Vagina (tissue), 2 donors: ENCODE measurements at regions not wholly inside any gene's neighbourhood (a gene's known extent, or its start where the extent isn't known, plus 50 kb on each side); places are given as distances from the start of the nearest gene placed in this dataset.

Experiments
- DNase-seq, 2 donors: peaks; one replicate each; pipeline ENCODE4 v3.0.0-alpha.2; 2017; ENCODE audit errors: extremely low spot score in 2 of 2
- H3K27ac ChIP-seq: fragments of 200-600 bp; sonication (generic); one replicate; pipeline ENCODE4 v1.5.1; 2019
- H3K27me3 ChIP-seq: fragments of 200-600 bp; sonication (generic); one replicate; pipeline ENCODE4 v1.5.1; 2019
- H3K36me3 ChIP-seq, 2 donors: fragments of 200-600 bp; sonication (generic); one replicate each; pipeline ENCODE4 v1.5.1; 2017 to 2019
- H3K4me1 ChIP-seq: fragments of 200-600 bp; sonication (generic); one replicate; pipeline ENCODE4 v1.5.1; 2019
- H3K4me3 ChIP-seq, 2 donors: fragments of 200-600 bp; sonication (generic); 1 replicate in 1 of 2; 2 replicates in 1 of 2; pipeline ENCODE4 v1.5.1; 2016 to 2019
- H3K9me3 ChIP-seq: fragments of 200-600 bp; sonication (generic); one replicate; pipeline ENCODE4 v1.5.1; 2019
- CTCF ChIP-seq, 3 experiments: fragments of 450-650 bp in 2 of 3; fragments of 200-600 bp in 1 of 3; sonication (generic) in 1 of 3; IDR thresholded peaks; one replicate each; pipeline ENCODE4 v1.5.1; 2017 to 2019; ENCODE audit warnings: antibody characterized with exemption in 3 of 3, mild to moderate bottlenecking in 2 of 3, moderate library complexity in 2 of 3
- POLR2A ChIP-seq, 2 donors: fragments of 450-650 bp; IDR thresholded peaks; one replicate each; pipeline ENCODE4 v1.6.1; 2017; ENCODE audit warnings: antibody characterized with exemption in 2 of 2, mild to moderate bottlenecking in 2 of 2, moderate library complexity in 2 of 2
- POLR2AphosphoS5 ChIP-seq, 2 donors: sonication (generic); formaldehyde crosslinking; IDR thresholded peaks; one replicate each; pipeline ENCODE4 v1.9.0; 2017; ENCODE audit warnings: antibody characterized with exemption in 2 of 2, mild to moderate bottlenecking in 2 of 2, low read depth in 1 of 2; ENCODE audit not compliant: insufficient read depth in 1 of 2
- intact Hi-C: fragments of 100-400 bp; cut with DNase I; formaldehyde crosslinking; loops from one replicate; pipeline ENCODE4 v1.15.1; 2023

DNA sequence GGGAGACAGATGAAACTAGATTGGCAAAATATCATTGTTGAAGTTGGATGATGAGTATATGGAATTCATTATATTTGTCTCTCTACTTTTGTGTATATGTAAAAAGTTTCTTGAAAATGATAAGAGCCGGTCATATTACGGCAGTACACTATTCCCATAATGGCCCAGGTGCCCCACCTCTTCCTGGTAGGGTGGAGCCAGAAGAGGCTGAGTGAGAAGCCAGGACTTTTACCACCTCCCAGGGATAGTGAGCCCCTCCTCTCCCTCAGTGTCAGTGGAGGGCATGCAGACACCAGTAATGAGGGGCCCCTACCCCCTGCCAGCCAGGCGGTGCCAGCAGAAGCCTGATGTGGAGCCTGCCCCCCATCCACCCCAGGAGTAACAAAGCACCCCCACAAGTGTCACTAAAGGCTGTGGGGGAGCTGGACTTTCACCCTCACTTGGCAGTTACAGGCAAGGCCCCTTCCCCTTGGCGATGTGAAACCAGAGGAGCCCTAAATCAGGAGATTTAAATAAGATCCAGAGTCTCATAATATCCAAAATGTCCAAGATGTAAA, 198.9 kb upstream of the RBBP8 start:
- Histone ChIP-seq H3K4me3 (no peak overlapping the region), H3K36me3 (no peaks in the 10 kb centered on the region), H3K27me3 (no peaks in the 10 kb centered on the region), H3K4me1 (no peaks in the 10 kb centered on the region), H3K27ac (no peak overlapping the region), H3K9me3 (no peaks in the 10 kb centered on the region)
- TF ChIP-seq POLR2AphosphoS5 (IDR thresholded peaks at IDR 0.05; ENCODE audit: insufficient read depth in 1 of 2, low read depth in 1 of 2) (no peak), POLR2A (IDR thresholded peaks at IDR 0.05) (no peak), CTCF (IDR thresholded peaks at IDR 0.05) (no peak)
- intact Hi-C loops = no loop called here
- DNase-seq = no peak

GRCh38 chr18:22734791-22735627, 198.1 kb upstream of the RBBP8 start:
- H3K27ac ChIP-seq = no peak overlapping the region
- no peak for DNase-seq
- TF ChIP-seq CTCF (IDR thresholded peaks at IDR 0.05) (no peak), POLR2AphosphoS5 (IDR thresholded peaks at IDR 0.05; ENCODE audit: insufficient read depth in 1 of 2, low read depth in 1 of 2) (no peak), POLR2A (IDR thresholded peaks at IDR 0.05) (no peak)
- H3K36me3 ChIP-seq = no peaks in the 10 kb centered on the region
- no peaks in the 10 kb centered on the region for H3K27me3 ChIP-seq
- intact Hi-C loops = no loop called here
- H3K4me1 ChIP-seq = no peaks in the 10 kb centered on the region
- H3K9me3 ChIP-seq = no peaks in the 10 kb centered on the region
- no peak overlapping the region for H3K4me3 ChIP-seq

- no peaks in the 10 kb centered on the region for H3K27me3 ChIP-seq
- no peak for TF ChIP-seq CTCF (IDR thresholded peaks at IDR 0.05)
- no peak for TF ChIP-seq POLR2AphosphoS5 (IDR thresholded peaks at IDR 0.05; ENCODE audit: insufficient read depth in 1 of 2, low read depth in 1 of 2)
- intact Hi-C loops = no loop called here
- no peak overlapping the region for H3K27ac ChIP-seq
- no peak for DNase-seq
- no peaks in the 10 kb centered on the region for H3K36me3 ChIP-seq
- no peaks in the 10 kb centered on the region for H3K9me3 ChIP-seq
- no peaks in the 10 kb centered on the region for H3K4me1 ChIP-seq
- no peak overlapping the region for H3K4me3 ChIP-seq
These were observed 196.1 kb upstream of the RBBP8 start for GRCh38 chr18:22737054-22737453.

DNA sequence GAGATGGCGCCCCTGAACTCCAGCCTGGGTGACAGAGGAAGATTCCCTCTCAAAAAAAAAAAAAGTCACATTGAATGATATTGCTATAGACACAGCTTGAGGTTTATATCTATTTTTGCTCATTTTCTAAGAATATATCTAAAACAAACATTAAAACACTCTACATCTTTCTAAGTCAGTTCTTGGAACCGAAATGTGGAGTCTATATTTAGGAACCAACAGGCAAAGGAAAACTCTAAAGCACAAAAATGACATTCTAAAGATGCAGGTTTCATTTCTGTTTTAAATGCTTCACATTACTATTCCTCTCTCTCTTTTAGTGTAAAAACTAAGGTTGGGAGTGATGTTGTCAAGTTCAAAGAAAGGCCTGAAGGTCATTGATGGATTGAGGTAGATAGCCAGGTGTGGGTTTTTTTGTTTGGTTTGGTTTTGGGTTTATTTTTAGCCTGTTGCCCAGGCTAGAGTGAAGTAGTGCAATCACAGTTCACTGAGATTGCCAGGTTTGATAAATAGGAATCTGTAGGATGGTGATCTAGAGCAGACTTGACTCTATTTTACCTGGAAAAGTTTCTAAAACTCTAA, 194.0 kb upstream of the RBBP8 start:
- no peaks in the 10 kb centered on the region for H3K4me1 ChIP-seq
- H3K36me3 ChIP-seq = no peaks in the 10 kb centered on the region
- intact Hi-C loops = no loop called here
- DNase-seq = no peak
- H3K4me3 ChIP-seq = no peak overlapping the region
- no peaks in the 10 kb centered on the region for H3K9me3 ChIP-seq
- H3K27ac ChIP-seq = no peak overlapping the region
- TF ChIP-seq CTCF (IDR thresholded peaks at IDR 0.05) (no peak), POLR2AphosphoS5 (IDR thresholded peaks at IDR 0.05; ENCODE audit: insufficient read depth in 1 of 2, low read depth in 1 of 2) (no peak), POLR2A (IDR thresholded peaks at IDR 0.05) (no peak)
- H3K27me3 ChIP-seq = no peaks in the 10 kb centered on the region

DNA sequence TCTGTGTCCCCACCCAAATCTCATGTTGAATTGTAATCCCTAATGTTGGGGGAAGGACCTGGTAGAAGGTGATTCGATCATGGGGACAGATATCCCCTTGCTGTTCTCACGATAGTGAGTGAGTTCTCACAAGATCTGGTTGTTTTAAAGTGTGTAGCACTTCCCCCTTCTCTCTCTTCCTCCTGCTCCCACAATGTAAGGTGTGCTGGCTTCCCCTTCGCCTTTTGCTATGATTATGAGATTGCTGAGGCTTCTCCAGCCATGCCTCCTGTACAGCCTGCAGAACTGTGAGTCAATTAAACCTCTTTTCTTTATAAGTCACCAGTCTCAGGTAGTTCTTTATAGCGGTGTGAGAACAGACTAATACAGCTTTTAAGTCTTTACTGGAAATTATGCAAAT, 193.3 kb upstream of the RBBP8 start:
- Histone ChIP-seq H3K27me3 (no peaks in the 10 kb centered on the region), H3K27ac (no peak overlapping the region), H3K9me3 (no peaks in the 10 kb centered on the region), H3K4me3 (no peak overlapping the region), H3K36me3 (no peaks in the 10 kb centered on the region), H3K4me1 (no peaks in the 10 kb centered on the region)
- DNase-seq = no peak
- intact Hi-C loops = no loop called here
- TF ChIP-seq POLR2AphosphoS5 (IDR thresholded peaks at IDR 0.05; ENCODE audit: insufficient read depth in 1 of 2, low read depth in 1 of 2) (no peak), CTCF (IDR thresholded peaks at IDR 0.05) (no peak), POLR2A (IDR thresholded peaks at IDR 0.05) (no peak)
